GM18519 (cell line): ENCODE measurements at regions not wholly inside any gene's neighbourhood (a gene's known extent, or its start where the extent isn't known, plus 50 kb on each side); places are given as distances from the start of the nearest gene placed in this dataset.

Experiments used
- ATAC-seq: cut with Tn5 transposase; IDR thresholded peaks from one replicate; pipeline ENCODE4 v1.9.1; 2021; ENCODE audit warnings: mild to moderate bottlenecking, moderate library complexity; ENCODE audit not compliant: unreplicated experiment, low FRiP score

GRCh38 chr7:54701982-54702381 lies 57.0 kb downstream of the SEC61G start:
- ATAC-seq: no peak

- no peak for ATAC-seq
These were observed 59.3 kb downstream of the SEC61G start for GRCh38 chr7:54699715-54700114.

DNA sequence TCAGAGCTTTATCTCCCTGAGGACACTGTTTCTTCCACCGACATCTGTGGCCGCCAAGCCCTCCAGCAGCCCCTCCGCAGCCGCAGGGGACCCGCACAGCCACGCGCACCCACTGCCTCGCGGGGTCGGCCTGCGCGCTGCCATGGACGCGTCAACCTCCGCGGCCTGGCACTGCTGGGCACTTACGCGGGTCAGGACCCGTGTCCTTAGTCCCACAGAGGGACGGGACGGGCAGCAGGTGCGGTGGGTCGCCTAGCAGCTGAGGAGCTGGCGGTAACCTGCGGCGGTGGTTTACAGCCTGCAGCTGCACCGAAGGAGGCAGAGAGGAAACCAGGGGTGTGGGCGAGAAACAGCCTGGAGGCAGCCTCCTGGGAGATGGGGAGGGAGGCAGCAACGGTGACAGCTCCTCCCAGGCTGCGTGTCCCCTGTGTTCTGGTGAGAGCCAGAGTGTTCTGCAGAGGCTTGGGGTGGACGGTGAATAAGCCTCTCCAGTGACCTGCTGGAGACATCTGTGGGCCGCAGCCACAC lies 61.3 kb downstream of the SEC61G start:
- no peak for ATAC-seq

DNA sequence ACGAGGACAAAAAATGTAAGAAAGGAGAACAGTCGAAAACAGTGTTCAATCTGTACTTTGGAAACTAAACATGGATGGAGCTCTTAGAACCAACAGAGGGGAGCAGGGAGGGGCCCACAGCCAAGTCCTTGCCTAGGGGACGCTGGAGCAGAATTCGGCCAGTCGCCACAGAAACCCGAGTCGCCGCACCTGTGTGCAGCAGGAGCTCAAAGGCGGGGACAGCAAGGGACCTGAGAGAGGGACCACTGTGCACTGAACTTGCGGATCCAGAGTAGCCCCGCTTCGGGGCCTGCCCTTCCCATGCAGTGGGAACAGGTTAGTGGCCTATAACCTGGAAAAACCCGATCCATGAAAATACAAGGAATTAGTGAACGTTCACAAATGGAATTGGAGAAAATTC lies 68.1 kb downstream of the SEC61G start:
- ATAC-seq: no peak

- ATAC-seq: no peak
These were observed 69.0 kb downstream of the SEC61G start for GRCh38 chr7:54690050-54690443.

- no peak for ATAC-seq
These were observed 69.5 kb downstream of the SEC61G start for GRCh38 chr7:54689394-54690049.

- ATAC-seq: no peak
These were observed 71.4 kb downstream of the SEC61G start for GRCh38 chr7:54687462-54688212.

DNA sequence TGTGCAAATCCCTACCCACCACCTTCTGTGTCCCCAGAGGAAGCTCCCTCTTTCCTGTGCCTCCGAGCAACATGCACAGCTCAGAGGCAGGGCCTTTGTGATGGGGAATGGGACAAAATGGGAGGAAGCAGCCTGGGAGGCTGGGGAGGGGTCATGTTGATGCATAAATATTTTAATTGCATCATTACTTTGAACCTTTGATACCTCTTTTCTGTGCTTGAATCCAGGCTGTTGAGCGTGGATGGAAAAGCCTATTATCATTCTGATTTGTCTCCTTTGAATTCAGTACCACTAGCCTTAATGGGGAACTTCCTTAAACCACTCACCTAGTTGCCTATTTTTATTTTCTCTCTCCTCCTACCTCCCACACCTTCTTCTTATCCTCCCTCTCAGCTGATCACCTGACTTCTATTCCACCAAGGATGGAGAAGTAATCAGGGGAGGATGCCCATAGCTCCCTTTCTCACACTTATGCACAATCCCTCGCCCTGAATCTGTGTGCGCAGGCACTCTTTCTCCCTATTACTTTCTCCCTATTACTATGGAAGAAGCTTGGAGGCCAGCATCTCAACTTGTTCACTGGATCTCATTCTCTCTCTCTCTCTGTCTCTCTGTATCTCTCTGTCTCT lies 78.5 kb downstream of the SEC61G start:
- no peak for ATAC-seq

GRCh38 chr7:54679490-54679817 lies 79.6 kb downstream of the SEC61G start:
- ATAC-seq: no peak

DNA sequence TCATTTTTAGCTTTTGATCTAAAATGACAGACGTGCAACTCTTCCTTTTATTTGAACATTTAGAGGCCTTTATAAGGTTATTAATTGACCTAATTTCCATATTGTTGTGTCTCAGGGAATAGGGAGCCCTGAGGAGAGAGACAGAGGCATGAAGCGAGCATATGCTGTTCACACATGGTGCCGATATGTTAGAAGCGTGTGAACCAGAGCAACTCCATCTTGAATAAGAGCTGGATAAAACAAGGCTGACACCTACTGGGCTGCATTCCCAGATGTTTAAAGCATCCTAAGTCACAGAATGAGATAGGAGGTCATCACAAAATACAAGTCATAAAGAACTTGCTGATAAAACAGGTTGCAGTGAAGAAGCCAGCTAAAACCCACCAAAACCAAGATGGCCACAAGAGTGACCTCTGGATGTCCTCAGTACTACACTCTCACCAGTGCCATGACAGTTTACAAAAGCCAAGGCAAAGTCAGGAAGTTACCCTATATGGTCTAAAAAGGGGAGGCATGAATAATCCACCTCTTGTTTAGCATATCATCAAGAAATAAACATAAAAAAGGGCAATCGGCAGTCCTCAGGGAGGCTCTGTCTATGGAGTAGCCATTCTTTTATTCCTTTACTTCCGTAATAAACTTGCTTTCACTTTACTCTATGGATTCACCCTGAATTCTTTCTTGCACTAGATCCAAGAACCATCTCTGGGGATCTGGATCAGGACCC lies 80.1 kb downstream of the SEC61G start:
- ATAC-seq: no peak

- no peak for ATAC-seq
These were observed 84.1 kb downstream of the SEC61G start for GRCh38 chr7:54674891-54675290.

- ATAC-seq: no peak
These were observed 86.5 kb downstream of the SEC61G start for GRCh38 chr7:54672519-54672918.

DNA sequence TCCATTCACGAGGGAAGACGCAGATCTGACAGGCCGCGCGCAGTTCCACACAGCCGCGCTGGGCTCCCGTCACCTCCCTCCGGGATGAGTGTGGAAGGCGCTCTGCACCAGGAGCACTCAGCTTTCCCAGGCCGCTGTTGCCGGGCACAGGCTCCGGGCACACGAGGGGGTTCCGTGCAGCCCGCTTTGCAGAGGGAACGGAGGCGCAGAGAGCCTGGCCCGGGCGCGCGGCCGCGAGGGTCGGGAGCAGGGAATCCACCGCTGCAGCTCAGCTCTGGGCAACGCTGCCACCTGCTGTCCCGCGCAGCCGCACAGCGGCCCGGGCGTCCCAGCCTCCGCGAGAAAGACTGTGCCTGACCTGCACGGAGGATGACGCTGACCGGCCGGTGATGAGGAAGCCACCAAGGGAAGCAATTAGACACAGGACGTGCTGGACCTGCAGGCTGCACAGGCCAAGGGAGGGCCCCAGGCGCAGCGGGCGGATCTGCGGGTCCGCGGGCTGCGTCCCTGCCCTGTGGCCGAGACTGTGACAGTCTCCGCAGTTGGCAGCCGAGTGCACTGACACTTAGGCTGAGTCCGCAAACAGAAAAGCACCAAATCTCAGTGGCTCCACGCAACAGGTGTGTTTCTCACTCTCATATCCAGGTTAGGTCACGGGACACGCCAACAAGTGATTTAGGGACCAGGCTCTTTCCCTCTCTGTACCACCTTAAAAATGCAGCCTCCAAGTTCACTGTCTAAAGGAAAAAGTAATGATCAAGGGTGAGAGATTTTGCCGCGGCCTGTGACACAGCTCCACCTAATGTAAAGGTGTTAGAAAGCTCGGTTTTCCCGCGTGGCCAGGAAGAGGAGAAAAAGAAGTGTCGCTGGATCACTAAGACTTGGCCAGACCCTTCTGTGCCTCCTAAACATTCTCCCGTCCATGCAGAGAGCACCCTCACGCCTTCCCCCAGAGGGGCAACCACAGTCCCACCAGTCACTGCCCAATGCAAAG lies 94.5 kb downstream of the SEC61G start:
- peak; percentile 84 for ATAC-seq

DNA sequence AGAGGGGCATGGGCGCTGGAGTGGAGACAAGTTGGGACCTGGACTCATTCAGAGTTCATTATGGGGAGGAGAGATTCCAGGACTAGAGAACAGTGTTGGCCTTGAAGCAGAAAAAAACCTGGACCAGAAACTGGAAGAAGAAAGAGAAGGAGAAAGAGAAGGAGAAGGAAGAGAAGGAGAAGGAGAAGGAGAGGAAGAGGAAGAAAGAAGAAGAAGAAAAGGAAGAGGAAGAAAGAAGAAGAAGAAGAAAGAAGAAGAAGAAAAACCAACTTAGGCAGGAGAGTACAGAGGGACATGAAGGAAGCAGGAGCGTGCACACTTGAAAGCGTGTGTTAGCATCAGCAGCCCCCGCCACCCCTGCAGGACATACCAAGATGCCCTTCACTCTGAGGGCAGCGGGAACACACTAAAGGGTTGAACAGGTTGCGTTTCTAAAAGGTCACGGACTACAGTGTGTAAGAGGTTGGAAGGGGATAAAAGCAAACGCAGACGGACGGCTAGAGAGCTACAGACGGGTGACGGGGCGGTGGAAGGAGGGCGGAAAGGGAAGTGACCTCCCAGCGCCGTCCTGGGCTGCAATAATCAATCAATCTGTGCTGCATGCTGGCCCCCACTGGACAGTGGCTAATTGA lies 95.3 kb downstream of the SEC61G start:
- ATAC-seq: no peak

DNA sequence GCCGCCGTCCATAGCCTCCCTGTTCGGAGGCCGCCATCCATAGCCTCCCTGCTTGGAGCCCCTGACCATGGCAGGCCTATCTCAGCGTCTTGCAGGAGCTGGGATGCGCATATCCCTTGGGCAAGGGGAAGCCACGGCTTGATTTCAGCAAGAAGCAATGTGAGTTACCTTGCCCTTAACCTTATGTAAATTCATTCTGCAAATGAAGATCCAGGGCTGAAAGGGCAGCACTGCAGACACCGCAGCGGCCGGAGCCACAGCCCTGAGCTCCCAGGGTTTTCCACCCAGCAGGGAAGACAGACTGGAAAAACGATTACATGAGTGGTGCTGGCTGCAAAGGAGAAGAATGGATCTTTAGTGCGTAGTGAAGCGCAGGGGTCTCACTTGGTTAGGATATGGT lies 95.8 kb downstream of the SEC61G start:
- ATAC-seq: no peak

DNA sequence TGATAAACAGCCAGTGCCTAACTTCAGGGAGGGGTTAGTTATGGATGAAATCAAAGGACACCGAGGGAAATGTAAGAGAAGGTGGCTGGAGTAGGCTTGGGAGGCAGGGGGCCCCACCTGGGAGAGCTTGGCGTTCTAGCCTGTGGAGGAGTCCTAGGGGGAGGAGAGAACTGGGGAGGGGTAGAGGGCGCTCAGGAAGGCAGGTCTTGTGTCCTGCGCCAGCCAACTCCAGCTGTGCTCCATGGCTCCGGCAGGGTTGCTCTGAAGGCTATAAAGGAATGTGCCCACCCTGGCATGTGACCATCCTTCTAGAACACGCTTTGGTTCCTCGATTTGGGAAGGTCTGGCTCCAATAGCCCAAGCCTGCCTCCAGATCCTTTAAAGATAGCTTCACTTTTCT lies 96.3 kb downstream of the SEC61G start:
- ATAC-seq: no peak

DNA sequence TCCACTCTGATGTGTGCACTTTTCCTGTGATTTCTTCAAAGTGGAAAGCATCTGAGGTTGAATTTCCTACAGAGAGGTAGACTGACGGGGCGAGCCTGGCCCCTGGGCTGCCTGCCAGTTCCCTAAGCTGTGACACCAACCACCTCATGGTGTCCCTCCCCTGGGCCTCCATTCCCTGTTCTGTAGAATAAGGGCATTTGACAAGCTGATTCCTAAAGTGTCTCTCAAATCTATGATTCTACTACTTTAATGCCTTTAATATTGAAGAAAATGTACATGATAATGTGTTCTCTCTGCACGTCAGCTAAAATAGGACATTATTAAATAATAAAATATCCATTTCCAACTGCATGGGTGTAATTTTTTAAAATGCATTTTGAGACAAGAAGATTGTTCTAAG lies 105.1 kb downstream of the SEC61G start:
- no peak for ATAC-seq

GRCh38 chr7:54643064-54643463 lies 100.9 kb downstream of the VSTM2A start:
- ATAC-seq: no peak

DNA sequence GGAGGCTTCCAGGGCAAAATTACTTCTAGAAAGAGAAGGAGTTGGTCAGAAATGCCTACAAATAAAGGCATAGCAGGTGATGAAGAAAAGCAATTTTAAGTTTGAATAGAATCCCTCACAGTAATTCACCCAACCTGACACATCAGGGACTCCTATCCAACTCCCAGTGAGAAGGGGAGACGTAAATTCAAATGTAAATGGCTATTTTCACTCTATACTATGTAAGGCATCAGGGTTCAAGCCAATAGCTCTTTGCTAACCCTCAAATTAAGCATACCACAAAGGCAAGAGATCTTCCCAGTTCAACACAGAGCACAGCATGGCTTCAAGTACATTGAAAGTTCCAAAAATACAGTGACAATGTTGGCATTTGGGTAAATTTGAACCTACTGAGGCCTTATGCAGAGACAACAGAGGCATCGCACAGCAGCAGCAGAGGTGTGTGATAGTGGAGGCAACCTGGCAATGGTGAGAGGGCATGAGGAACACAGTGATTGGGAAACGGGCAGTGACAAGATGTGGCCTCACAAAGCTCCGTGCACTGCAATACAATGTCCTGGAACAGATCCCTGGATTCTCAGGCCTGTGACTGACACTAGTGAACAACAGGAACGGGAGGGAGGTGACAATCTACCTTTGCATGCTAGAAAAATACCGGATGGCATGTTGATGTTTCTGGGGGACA lies 95.7 kb downstream of the VSTM2A start:
- ATAC-seq: no peak
